NOMO-1 (cell line): ENCODE measurements at regions not wholly inside any gene's neighbourhood (a gene's known extent, or its start where the extent isn't known, plus 50 kb on each side); places are given as distances from the start of the nearest gene placed in this dataset.

ENCODE experiments used
- DNase-seq, 2 experiments: peaks; one replicate each; lab custom pipeline; 2025; ENCODE audit not compliant: unreplicated experiment in 2 of 2; lab: John Stamatoyannopoulos, UW

- no peak for DNase-seq
Measured at GRCh38 chr5:93279296-93279963, 301.6 kb downstream of the NR2F1-AS1 start.

GRCh38 chr5:93278896-93279295, 302.1 kb downstream of the NR2F1-AS1 start:
- no peak for DNase-seq

- DNase-seq: no peak
Measured at GRCh38 chr5:93277051-93277450, 304.0 kb downstream of the NR2F1-AS1 start.

DNA sequence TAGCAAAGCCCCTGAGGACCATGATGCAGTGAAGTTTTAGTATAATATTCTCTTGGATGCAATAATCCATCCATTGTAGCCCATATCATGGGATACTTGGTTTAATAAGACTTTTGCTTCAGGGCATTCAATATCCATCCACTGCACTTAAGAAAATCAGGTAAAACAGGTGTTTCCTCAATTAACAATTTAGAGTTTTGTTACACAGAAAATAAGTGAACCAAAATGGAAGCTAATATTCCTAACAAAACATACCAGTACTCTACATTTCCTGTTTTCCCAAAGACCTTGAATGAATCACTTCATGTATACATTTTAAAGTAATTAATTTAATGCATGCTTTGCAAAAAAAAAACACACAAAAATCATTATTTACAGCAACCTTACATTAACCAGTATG, 305.6 kb downstream of the NR2F1-AS1 start:
- no peak for DNase-seq

DNA sequence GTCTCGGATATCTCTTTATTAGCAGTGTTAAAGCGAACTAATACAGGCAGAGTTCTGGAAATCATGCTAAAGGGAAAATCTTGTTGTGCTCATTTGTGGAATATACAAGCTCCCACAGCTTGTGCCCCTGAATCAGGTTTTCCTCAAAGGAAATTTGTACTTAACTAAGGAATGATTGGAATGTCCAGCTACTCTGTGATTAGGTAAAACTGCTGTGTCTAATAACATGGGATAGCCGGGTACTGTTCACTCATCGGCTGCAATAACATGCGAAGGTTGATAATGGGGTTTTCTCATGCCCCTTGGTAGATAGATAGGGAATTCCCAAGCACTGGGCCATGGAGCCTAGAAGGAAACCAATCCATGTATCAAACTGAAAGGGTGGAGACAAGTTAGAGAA, 306.7 kb downstream of the NR2F1-AS1 start:
- DNase-seq: no peak

- DNase-seq: no peak
Measured at GRCh38 chr5:93273176-93273575, 307.8 kb downstream of the NR2F1-AS1 start.

DNA sequence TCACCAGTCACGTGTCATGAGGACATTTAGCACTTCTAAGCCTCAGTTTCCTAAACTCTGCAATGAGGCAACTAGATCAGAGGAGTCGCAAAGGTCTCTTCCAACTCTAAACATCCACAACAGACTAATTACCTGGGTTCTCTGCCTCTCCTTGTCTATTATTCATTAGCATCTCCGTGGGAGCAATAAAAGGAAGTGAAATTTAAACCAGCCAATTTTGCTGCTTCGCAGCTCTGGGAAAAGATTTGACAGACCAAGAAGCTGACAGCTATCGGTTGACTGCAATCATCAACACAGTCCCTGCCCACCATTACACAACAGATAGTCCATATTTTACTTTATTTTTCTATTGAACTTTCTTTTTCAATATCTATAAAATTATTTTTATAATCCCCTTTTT, 308.9 kb downstream of the NR2F1-AS1 start:
- DNase-seq: no peak

DNA sequence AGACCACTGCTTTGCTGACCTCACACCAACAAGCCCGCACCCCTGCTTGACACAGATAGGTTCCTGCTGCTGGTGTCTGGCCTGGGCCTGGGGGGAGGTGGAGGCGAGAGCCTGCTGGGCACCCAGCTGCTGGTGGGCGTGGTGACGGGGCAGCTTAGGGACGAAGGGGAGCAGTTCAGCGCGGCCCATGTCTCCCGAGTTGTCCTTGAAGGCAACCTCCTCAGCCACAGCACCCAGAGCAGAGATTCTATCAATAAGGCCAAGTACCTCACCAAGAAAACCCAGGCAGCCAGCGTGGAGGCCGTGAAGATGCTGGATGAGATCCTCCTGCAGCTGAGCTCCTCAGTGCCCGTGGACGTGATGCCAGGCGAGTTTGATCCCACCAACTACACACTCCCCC, 313.3 kb downstream of the NR2F1-AS1 start:
- DNase-seq: no peak

DNA sequence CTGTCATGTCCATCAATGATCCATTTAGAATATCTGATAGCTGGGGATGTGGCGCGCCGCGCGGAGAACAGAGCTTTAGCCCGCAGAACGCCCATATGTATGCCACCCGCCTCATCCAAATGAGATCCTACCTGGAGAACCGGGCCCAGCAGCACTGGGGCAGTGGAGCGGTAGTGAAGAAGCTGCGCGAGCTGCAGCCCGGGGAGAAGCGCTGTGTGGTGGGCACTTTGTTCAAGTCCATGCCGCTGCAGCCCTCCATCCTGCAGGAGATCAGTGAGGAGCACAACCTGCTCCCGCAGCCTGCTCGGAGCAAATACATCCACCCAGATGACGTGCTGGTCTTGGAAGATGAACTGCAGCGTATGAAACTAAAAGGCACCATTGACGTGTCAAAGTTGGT, 313.7 kb downstream of the NR2F1-AS1 start:
- DNase-seq: no peak

- no peak for DNase-seq
Measured at GRCh38 chr5:93257616-93258015, 323.4 kb downstream of the NR2F1-AS1 start.

DNA sequence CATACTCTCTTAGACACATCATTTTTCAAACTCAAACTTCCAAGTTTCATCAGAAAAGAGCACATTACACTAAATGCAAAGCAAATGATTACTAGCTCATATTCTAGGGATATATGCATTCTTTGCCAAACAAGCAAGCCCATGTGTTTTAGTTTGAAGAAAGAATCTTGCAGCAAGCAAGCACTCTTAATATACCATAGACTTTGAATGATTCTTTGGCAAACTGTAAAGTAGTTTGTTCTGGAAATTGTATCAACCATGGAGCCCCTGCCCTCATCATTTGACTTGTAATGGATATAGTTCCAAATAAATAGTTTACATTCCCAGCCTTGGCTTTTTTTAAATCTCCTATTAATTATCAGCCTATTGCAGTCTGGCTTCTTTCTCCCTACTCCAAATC, 325.2 kb downstream of the NR2F1-AS1 start:
- DNase-seq: no peak

DNA sequence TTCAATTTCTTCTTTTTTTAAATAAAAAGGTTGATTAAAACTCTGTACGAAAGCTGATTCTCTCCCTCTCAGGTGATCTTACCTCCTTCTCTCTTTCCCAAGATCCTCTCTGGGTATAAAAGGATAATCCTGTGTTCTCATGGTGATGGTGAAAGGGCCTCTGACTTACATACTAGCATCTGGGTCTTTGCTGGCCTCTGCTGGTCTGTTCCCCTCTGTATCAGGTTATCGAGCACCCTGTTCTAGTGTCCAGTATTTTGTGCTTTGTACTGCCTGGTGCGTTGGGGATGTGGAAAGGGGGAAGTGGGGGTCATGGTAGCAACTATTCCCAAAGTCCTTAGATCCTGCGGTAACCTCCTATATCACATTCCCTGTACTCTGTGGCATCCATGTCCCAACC, 328.9 kb downstream of the NR2F1-AS1 start:
- DNase-seq: no peak

GRCh38 chr5:93251347-93251746, 329.7 kb downstream of the NR2F1-AS1 start:
- no peak for DNase-seq

DNA sequence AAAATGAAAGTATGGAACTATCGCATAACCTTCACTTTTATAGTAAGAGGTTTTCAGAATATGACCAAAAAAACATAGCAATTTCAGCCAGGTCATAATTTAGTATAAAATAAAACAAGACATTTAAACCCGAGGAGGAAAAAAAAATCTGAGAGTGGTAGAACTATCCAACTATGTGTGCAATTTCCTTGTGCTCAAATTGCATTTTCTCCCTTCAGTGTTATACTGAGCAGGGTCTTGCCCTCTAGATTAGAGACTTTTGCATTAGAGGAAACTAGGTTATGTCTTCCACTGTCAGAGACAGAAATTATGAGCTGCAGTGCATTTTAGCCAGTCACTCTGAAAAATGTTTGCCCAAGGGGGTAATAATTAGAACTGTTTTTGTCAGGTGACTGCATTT, 330.6 kb downstream of the NR2F1-AS1 start:
- DNase-seq: no peak

GRCh38 chr5:93249651-93250289, 331.2 kb downstream of the NR2F1-AS1 start:
- no peak for DNase-seq

DNA sequence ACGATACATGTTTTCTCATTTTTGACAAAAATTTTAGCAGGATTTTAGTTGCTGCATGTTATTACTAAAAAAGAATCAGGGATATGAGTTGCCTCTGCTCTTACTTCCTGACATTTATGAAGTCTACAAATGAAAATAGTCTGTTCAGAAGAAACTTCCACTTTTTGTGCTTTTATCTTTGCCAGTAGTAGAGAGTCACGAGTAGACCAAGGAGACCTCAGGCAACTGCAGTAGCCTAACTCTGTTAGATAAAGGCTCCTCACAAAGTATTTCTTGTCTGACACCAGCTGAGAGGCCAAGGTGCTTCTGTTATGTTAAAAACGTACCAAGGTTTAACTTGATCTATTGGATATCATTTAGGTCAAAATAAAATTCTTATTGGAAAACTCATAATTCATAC, 333.9 kb downstream of the NR2F1-AS1 start:
- DNase-seq: no peak

GRCh38 chr5:93246090-93246855, 334.7 kb downstream of the NR2F1-AS1 start:
- DNase-seq: no peak

GRCh38 chr5:93245226-93245625, 335.8 kb downstream of the NR2F1-AS1 start:
- DNase-seq: no peak

DNA sequence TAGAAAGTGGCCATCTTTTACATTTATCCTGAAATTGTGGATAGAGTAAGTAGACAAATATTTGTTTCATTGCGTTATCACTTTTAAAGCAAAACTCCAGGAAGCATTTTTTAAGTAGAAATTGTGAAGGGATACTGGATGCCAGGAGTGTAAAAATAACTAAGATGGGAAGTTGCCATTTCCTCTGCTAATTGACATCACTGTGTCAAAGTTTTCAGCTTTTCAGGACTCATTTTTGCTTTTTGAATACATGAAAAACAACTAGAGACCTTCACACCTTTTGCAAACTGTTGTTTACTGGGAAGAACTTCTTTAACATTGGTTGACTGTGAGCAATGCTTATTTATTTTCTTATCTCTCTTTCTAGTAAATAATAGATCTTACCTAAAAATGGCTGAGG, 337.5 kb downstream of the NR2F1-AS1 start:
- DNase-seq: no peak

DNA sequence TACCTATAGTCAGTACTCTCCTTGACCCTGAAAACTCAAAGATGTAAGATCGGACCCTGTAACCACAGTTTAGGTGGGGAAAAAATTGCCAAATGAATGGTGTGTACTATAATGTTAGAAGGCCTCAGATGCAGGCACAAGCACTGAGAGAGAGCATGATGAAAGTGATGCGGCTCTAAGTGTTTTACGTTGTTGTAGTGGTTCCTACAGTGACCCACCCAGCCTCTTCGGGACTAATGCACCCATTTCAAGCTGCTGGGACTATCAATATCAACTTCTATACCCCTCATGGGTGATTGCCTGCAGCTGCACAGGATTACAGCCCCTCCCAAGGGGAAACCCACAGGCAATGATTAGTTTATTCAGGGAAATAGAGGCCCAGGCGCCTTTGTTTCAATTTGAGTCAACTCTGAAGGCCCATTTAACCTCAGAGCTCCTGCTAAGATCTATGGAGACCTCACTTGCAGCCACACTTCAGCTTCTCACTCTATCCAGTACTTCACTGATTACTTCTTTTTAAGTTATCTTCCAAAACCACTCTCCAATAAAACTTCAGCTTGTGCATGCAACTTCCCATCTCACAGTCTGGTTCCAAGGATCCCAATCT, 340.7 kb downstream of the NR2F1-AS1 start:
- no peak for DNase-seq

GRCh38 chr5:93236807-93237421, 344.1 kb downstream of the NR2F1-AS1 start:
- DNase-seq: no peak
